ENCODE measurements at regions not wholly inside any gene's neighbourhood (a gene's known extent, or its start where the extent isn't known, plus 50 kb on each side); places are given as distances from the start of the nearest gene placed in this dataset.

GRCh38 chr16:80303691-80304090 lies 237.1 kb upstream of the DYNLRB2 start:
- BruUV-seq (replicated peaks): no TSS peak
- Histone ChIP-seq H2AFZ (no peak overlapping the region), H3K4me3 (no peak overlapping the region), H3F3A (ENCODE audit: insufficient read depth, low read depth) (no peaks in the 10 kb centered on the region), H4K20me1 (ENCODE audit: insufficient read depth) (no peaks in the 10 kb centered on the region), H3K4me1 (replicated peaks; ENCODE audit: insufficient read depth) (no peaks in the 10 kb centered on the region), H3K27me3 (ENCODE audit: insufficient read depth, low read depth) (peaks cover 3% of the 10 kb centered on the region; the same call in 1 of the 2 replicates), H3K27ac (no peak overlapping the region), H3K36me3 (ENCODE audit: low read depth) (no peaks in the 10 kb centered on the region), H3K79me2 (ENCODE audit: low read depth) (no peaks in the 10 kb centered on the region), H3K9me2 (ENCODE audit: insufficient read depth) (no peaks in the 10 kb centered on the region), H3K4me2 (no peak overlapping the region), H3K9me3 (ENCODE audit: insufficient read depth, low read depth) (no peaks in the 10 kb centered on the region)
- intact Hi-C loops (cut with micrococcal nuclease; ENCODE audit: unreplicated experiment): no loop called here
- ChIA-PET CTCF (no interaction called here), POLR2A (ENCODE audit: unreplicated experiment) (no interaction called here)
- no peak for TF ChIP-seq CTCF (conservative IDR thresholded peaks at IDR 0.05)
- no peak for TF ChIP-seq EZH2 (IDR thresholded peaks at IDR 0.05; ENCODE audit: low read depth)
- DNase-seq: no peak

- Histone ChIP-seq H3K4me2 (no peak overlapping the region), H3F3A (ENCODE audit: insufficient read depth, low read depth) (no peaks in the 10 kb centered on the region), H3K9me2 (ENCODE audit: insufficient read depth) (no peaks in the 10 kb centered on the region), H3K4me3 (no peak overlapping the region), H3K36me3 (ENCODE audit: low read depth) (no peaks in the 10 kb centered on the region), H3K4me1 (replicated peaks; ENCODE audit: insufficient read depth) (no peaks in the 10 kb centered on the region), H3K9me3 (ENCODE audit: insufficient read depth, low read depth) (no peaks in the 10 kb centered on the region), H4K20me1 (ENCODE audit: insufficient read depth) (no peaks in the 10 kb centered on the region), H3K79me2 (ENCODE audit: low read depth) (no peaks in the 10 kb centered on the region), H3K27ac (no peak overlapping the region), H3K27me3 (ENCODE audit: insufficient read depth, low read depth) (peaks cover 9% of the 10 kb centered on the region; the same call in 1 of the 2 replicates), H2AFZ (no peak overlapping the region)
- TF ChIP-seq CTCF (conservative IDR thresholded peaks at IDR 0.05): no peak
- no peak for TF ChIP-seq EZH2 (IDR thresholded peaks at IDR 0.05; ENCODE audit: low read depth)
- CTCF ChIA-PET: no interaction called here
- intact Hi-C loops (cut with micrococcal nuclease; ENCODE audit: unreplicated experiment): no loop called here
- no TSS peak for BruUV-seq (replicated peaks)
- POLR2A ChIA-PET (ENCODE audit: unreplicated experiment): no interaction called here
- no peak for DNase-seq
Measured at GRCh38 chr16:80300876-80301275, 239.9 kb upstream of the DYNLRB2 start.

GRCh38 chr16:80300456-80300855 lies 240.3 kb upstream of the DYNLRB2 start:
- DNase-seq: no peak

More at GRCh38 chr16:80300456-80300855, 240.3 kb upstream of the DYNLRB2 start:
- Histone ChIP-seq H3K9me3 (ENCODE audit: insufficient read depth, low read depth) (no peaks in the 10 kb centered on the region), H3K36me3 (ENCODE audit: low read depth) (no peaks in the 10 kb centered on the region), H3K27ac (no peak overlapping the region), H3K4me1 (replicated peaks; ENCODE audit: insufficient read depth) (no peaks in the 10 kb centered on the region), H3K4me2 (no peak overlapping the region), H3F3A (ENCODE audit: insufficient read depth, low read depth) (no peaks in the 10 kb centered on the region), H3K27me3 (ENCODE audit: insufficient read depth, low read depth) (peaks cover 10% of the 10 kb centered on the region; the same call in 1 of the 2 replicates), H3K4me3 (no peak overlapping the region), H4K20me1 (ENCODE audit: insufficient read depth) (no peaks in the 10 kb centered on the region), H2AFZ (no peak overlapping the region), H3K9me2 (ENCODE audit: insufficient read depth) (no peaks in the 10 kb centered on the region), H3K79me2 (ENCODE audit: low read depth) (no peaks in the 10 kb centered on the region)
- no peak for TF ChIP-seq CTCF (conservative IDR thresholded peaks at IDR 0.05)
- intact Hi-C loops (cut with micrococcal nuclease; ENCODE audit: unreplicated experiment): no loop called here
- ChIA-PET CTCF (no interaction called here), POLR2A (ENCODE audit: unreplicated experiment) (no interaction called here)
- no TSS peak for BruUV-seq (replicated peaks)

All from PC-9 (cell line).